Astrocyte (in vitro differentiated cells and primary cell): ENCODE measurements at regions not wholly inside any gene's neighbourhood (a gene's known extent, or its start where the extent isn't known, plus 50 kb on each side); places are given as distances from the start of the nearest gene placed in this dataset.

Experiments
- DNase-seq: peaks from one replicate; pipeline ENCODE4 v3.0.0-alpha.2; 2010; ENCODE audit warnings: low read depth
- FAIRE-seq: peaks from 2 replicates; lab custom pipeline; 2011; peaks lifted over from hg19 to GRCh38; lab: Jason Lieb, UNC
- H2AFZ ChIP-seq: 2 replicates; pipeline ENCODE4 v1.6.0; 2012; ENCODE audit warnings: low read depth, low read length, inconsistent platforms
- H3K27ac ChIP-seq: 2 replicates; pipeline ENCODE4 v1.5.1; 2011; ENCODE audit warnings: low read depth, low read length, inconsistent platforms
- H3K27me3 ChIP-seq: 2 replicates; pipeline ENCODE4 v1.6.0; 2011; ENCODE audit warnings: low read length, inconsistent platforms; ENCODE audit not compliant: insufficient read depth
- H3K36me3 ChIP-seq: 2 replicates; pipeline ENCODE4 v1.5.1; 2011; ENCODE audit warnings: low read length, inconsistent platforms; ENCODE audit not compliant: insufficient read depth
- H3K4me1 ChIP-seq: 2 replicates; pipeline ENCODE4 v1.5.1; 2011; ENCODE audit warnings: low read length, inconsistent platforms; ENCODE audit not compliant: insufficient read depth
- H3K4me2 ChIP-seq: 2 replicates; pipeline ENCODE4 v1.6.0; 2012; ENCODE audit warnings: low read length, inconsistent platforms
- H3K4me3 ChIP-seq: 2 replicates; pipeline ENCODE4 v1.5.1; 2011; ENCODE audit warnings: low read depth, mild to moderate bottlenecking, low read length, inconsistent platforms; ENCODE audit not compliant: insufficient read depth
- H3K79me2 ChIP-seq: 2 replicates; pipeline ENCODE4 v1.6.0; 2012; ENCODE audit warnings: mild to moderate bottlenecking, low read length, inconsistent platforms; ENCODE audit not compliant: insufficient read depth
- H3K9ac ChIP-seq: 2 replicates; pipeline ENCODE4 v1.6.0; 2012; ENCODE audit warnings: mild to moderate bottlenecking, low read length, inconsistent platforms
- H3K9me3 ChIP-seq: 2 replicates; pipeline ENCODE4 v1.5.1; 2012; ENCODE audit warnings: low read depth, mild to moderate bottlenecking, low read length, inconsistent platforms; ENCODE audit not compliant: insufficient read depth
- H4K20me1 ChIP-seq: 2 replicates; pipeline ENCODE4 v1.6.0; 2012; ENCODE audit warnings: low read length, inconsistent platforms; ENCODE audit not compliant: insufficient read depth
- H3K27ac Mint-ChIP-seq: one replicate; pipeline ENCODE4 v1.8.0; 2021; ENCODE audit warnings: mild to moderate bottlenecking, mixed read lengths; ENCODE audit not compliant: unreplicated experiment
- H3K27me3 Mint-ChIP-seq: one replicate; pipeline ENCODE4 v1.8.0; 2021; ENCODE audit warnings: low read depth, mixed read lengths; ENCODE audit not compliant: unreplicated experiment
- H3K36me3 Mint-ChIP-seq: one replicate; pipeline ENCODE4 v1.8.0; 2021; ENCODE audit warnings: low read depth, mixed read lengths; ENCODE audit not compliant: unreplicated experiment
- H3K4me1 Mint-ChIP-seq: one replicate; pipeline ENCODE4 v1.8.0; 2021; ENCODE audit warnings: low read depth, mixed read lengths; ENCODE audit not compliant: unreplicated experiment
- H3K4me3 Mint-ChIP-seq: one replicate; pipeline ENCODE4 v1.8.0; 2021; ENCODE audit warnings: mild to moderate bottlenecking, moderate library complexity, mixed read lengths; ENCODE audit not compliant: unreplicated experiment
- H3K9me3 Mint-ChIP-seq: one replicate; pipeline ENCODE4 v1.8.0; 2021; ENCODE audit warnings: mild to moderate bottlenecking, mixed read lengths; ENCODE audit not compliant: unreplicated experiment
- EZH2 ChIP-seq: IDR thresholded peaks from 2 replicates; pipeline ENCODE4 v1.6.1; 2012; ENCODE audit warnings: mild to moderate bottlenecking, low read length, inconsistent platforms; ENCODE audit not compliant: insufficient read depth
- TF ChIP-seq, protein P1 (sequence below): IDR thresholded peaks from 2 replicates; pipeline ENCODE4 v1.5.1; 2011; ENCODE audit warnings: low read depth, mild to moderate bottlenecking, inconsistent platforms, low read length, moderate library complexity; ENCODE audit not compliant: insufficient read depth

DNA sequence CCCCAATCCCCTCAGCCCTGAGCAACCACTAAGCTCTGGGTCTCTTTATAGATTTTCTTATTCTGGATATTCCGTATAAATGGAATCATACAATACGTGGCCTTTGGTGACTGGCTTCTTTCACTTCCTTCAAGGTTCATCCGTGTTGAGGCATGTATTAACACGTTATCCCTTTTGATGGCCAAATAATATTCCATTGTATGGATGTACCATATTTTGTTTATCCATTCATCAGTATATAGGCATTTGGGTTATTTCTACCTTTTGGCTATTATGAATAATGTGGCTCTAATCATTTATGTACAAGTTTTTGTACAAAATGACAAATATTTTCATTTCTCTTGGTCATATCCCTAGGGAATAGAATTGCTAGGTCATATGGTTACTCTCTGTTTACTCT is 284.4 kb downstream of the FAM43A start:
- no peak overlapping the region for H2AFZ ChIP-seq
- no peak overlapping the region for H3K4me2 ChIP-seq
- H3K4me1 ChIP-seq, result no peaks in the 10 kb centered on the region
- TF ChIP-seq, protein P1, sequence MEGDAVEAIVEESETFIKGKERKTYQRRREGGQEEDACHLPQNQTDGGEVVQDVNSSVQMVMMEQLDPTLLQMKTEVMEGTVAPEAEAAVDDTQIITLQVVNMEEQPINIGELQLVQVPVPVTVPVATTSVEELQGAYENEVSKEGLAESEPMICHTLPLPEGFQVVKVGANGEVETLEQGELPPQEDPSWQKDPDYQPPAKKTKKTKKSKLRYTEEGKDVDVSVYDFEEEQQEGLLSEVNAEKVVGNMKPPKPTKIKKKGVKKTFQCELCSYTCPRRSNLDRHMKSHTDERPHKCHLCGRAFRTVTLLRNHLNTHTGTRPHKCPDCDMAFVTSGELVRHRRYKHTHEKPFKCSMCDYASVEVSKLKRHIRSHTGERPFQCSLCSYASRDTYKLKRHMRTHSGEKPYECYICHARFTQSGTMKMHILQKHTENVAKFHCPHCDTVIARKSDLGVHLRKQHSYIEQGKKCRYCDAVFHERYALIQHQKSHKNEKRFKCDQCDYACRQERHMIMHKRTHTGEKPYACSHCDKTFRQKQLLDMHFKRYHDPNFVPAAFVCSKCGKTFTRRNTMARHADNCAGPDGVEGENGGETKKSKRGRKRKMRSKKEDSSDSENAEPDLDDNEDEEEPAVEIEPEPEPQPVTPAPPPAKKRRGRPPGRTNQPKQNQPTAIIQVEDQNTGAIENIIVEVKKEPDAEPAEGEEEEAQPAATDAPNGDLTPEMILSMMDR, result no peak
- no peak for TF ChIP-seq EZH2
- H3K4me3 ChIP-seq, result no peak overlapping the region
- no peak overlapping the region for H3K27ac ChIP-seq
- H3K9me3 ChIP-seq, result no peaks in the 10 kb centered on the region
- H3K36me3 ChIP-seq, result no peaks in the 10 kb centered on the region
- H3K4me3 Mint-ChIP-seq, result no peak overlapping the region
- H4K20me1 ChIP-seq, result no peaks in the 10 kb centered on the region
- peaks cover 24% of the 10 kb centered on the region for H3K27me3 ChIP-seq
- H3K4me1 Mint-ChIP-seq, result no peaks in the 10 kb centered on the region
- no peak overlapping the region for H3K27ac Mint-ChIP-seq
- H3K9ac ChIP-seq, result no peak overlapping the region
- H3K36me3 Mint-ChIP-seq, result no peaks in the 10 kb centered on the region
- H3K79me2 ChIP-seq, result no peaks in the 10 kb centered on the region
- FAIRE-seq (no peak), DNase-seq (no peak)
- peaks cover 52% of the 10 kb centered on the region for H3K27me3 Mint-ChIP-seq
- peaks cover 5% of the 10 kb centered on the region for H3K9me3 Mint-ChIP-seq

DNA sequence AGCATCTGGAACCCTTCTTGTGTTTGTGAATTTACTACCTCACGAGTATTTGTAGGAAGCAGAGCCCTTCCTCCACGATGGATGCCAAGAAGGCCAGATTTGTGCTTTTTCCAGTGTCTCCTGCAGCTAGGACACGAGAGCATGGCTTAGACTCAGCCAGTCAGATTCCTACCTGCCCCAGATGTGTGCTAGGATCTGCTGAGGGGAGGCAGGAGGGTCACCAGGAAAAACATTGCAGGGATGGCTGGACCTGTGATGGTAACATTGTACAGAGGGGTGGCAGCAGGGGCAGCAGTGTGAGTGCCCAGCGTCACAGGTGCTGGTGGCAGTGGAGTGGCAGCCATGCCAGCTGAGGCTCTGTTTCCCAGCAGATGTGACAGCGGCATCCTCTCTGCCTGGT is 285.3 kb downstream of the FAM43A start:
- peaks cover under 1% of the 10 kb centered on the region for H3K4me1 Mint-ChIP-seq
- Histone ChIP-seq H3K36me3 (no peaks in the 10 kb centered on the region), H3K79me2 (no peaks in the 10 kb centered on the region), H3K4me2 (no peak overlapping the region), H3K27me3 (peaks cover 24% of the 10 kb centered on the region), H3K9me3 (no peaks in the 10 kb centered on the region), H4K20me1 (no peaks in the 10 kb centered on the region), H3K4me3 (no peak overlapping the region), H2AFZ (no peak overlapping the region), H3K27ac (no peak overlapping the region), H3K4me1 (no peaks in the 10 kb centered on the region), H3K9ac (no peak overlapping the region)
- no peak overlapping the region for H3K27ac Mint-ChIP-seq
- no peaks in the 10 kb centered on the region for H3K36me3 Mint-ChIP-seq
- DNase-seq, result no peak
- H3K9me3 Mint-ChIP-seq, result peaks cover 4% of the 10 kb centered on the region
- FAIRE-seq, result no peak
- H3K4me3 Mint-ChIP-seq, result no peak overlapping the region
- peaks cover 52% of the 10 kb centered on the region for H3K27me3 Mint-ChIP-seq
- TF ChIP-seq, protein P1, result no peak

DNA sequence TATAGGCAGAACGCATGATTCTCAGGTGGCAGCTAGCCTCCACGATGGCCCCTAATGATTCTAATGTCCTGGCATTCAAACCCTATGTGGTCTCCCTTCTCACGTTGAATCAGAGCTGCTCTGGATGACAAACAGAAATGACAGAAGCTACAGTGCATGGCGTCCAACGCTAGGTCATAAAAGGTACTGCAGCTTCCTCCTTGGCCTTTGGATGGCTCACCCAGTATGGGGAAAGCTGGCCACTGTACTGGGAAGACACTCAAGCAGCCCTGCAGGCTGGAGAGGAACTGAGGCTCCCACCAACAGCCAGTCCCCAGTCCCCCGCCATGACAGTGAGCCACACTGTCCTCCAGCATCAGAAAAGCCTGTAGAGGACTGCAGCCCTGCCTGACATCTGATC is 286.3 kb downstream of the FAM43A start:
- Mint-ChIP-seq H3K27ac (no peak overlapping the region), H3K4me1 (peaks cover 10% of the 10 kb centered on the region), H3K27me3 (peaks cover 43% of the 10 kb centered on the region), H3K4me3 (no peak overlapping the region), H3K36me3 (no peaks in the 10 kb centered on the region), H3K9me3 (peaks cover 4% of the 10 kb centered on the region)
- peaks cover 24% of the 10 kb centered on the region for H3K27me3 ChIP-seq
- H4K20me1 ChIP-seq, result no peaks in the 10 kb centered on the region
- TF ChIP-seq, protein P1, result no peak
- no peak for TF ChIP-seq EZH2
- no peaks in the 10 kb centered on the region for H3K36me3 ChIP-seq
- no peak overlapping the region for H2AFZ ChIP-seq
- H3K9me3 ChIP-seq, result no peaks in the 10 kb centered on the region
- no peak overlapping the region for H3K27ac ChIP-seq
- H3K4me1 ChIP-seq, result peaks cover 3% of the 10 kb centered on the region
- H3K4me3 ChIP-seq, result no peak overlapping the region
- FAIRE-seq (no peak), DNase-seq (no peak)
- H3K4me2 ChIP-seq, result no peak overlapping the region
- H3K9ac ChIP-seq, result no peak overlapping the region
- H3K79me2 ChIP-seq, result no peaks in the 10 kb centered on the region
